CD14-positive monocyte (primary cell): ENCODE measurements at regions not wholly inside any gene's neighbourhood (a gene's known extent, or its start where the extent isn't known, plus 50 kb on each side); places are given as distances from the start of the nearest gene placed in this dataset.

Experiments used
- DNase-seq, 3 donors: peaks; one replicate each; pipeline ENCODE4 v3.0.0-alpha.2; 2011 to 2022
- H2AFZ ChIP-seq: 2 replicates; pipeline ENCODE4 v1.6.0; 2012; ENCODE audit warnings: mild to moderate bottlenecking, low read depth, low read length, inconsistent platforms; ENCODE audit not compliant: insufficient read depth, poor library complexity, severe bottlenecking
- H3K27ac ChIP-seq, 2 donors: 1 replicate in 1 of 2; 2 replicates in 1 of 2; pipeline ENCODE4 v1.5.1; 2012 to 2013; ENCODE audit warnings: low read length in 2 of 2, control low read depth in 1 of 2, inconsistent platforms in 1 of 2, low read depth in 1 of 2, mild to moderate bottlenecking in 1 of 2
- H3K27me3 ChIP-seq, 2 donors: one replicate each; pipeline versions ENCODE4 v1.6.0 to v1.6.1; 2011 to 2013; ENCODE audit warnings: low read length in 2 of 2; ENCODE audit not compliant: control insufficient read depth in 2 of 2, insufficient read depth in 2 of 2
- H3K36me3 ChIP-seq, 2 donors: replicated peaks in 1 of 2; 1 replicate in 1 of 2; 2 replicates in 1 of 2; pipeline versions ENCODE4 v1.5.1 to v1.6.1; 2012 to 2013; ENCODE audit warnings: low read length in 2 of 2, control low read depth in 1 of 2, inconsistent platforms in 1 of 2, mild to moderate bottlenecking in 1 of 2; ENCODE audit not compliant: insufficient read depth in 2 of 2, control insufficient read depth in 1 of 2
- H3K4me1 ChIP-seq, 2 donors: 1 replicate in 1 of 2; 2 replicates in 1 of 2; pipeline versions ENCODE4 v1.5.1 to v1.6.1; 2012 to 2013; ENCODE audit warnings: low read length in 2 of 2, control low read depth in 1 of 2, inconsistent platforms in 1 of 2, mild to moderate bottlenecking in 1 of 2, moderate library complexity in 1 of 2; ENCODE audit not compliant: insufficient read depth in 2 of 2, control insufficient read depth in 1 of 2
- H3K4me2 ChIP-seq: replicated peaks from 2 replicates; pipeline ENCODE3; 2012; ENCODE audit warnings: low read length, moderate library complexity, mild to moderate bottlenecking; ENCODE audit not compliant: poor library complexity, severe bottlenecking; ENCODE audit errors: extremely low read depth
- H3K4me3 ChIP-seq, 3 experiments: fragments of 200-600 bp in 1 of 3; sonication (generic) in 1 of 3; replicated peaks in 1 of 3; 1 replicate in 2 of 3; 2 replicates in 1 of 3; pipeline ENCODE4 v1.5.1; 2011 to 2013; ENCODE audit warnings: low read length in 3 of 3, mild to moderate bottlenecking in 3 of 3, control low read depth in 2 of 3, low read depth in 2 of 3, inconsistent platforms in 1 of 3, moderate library complexity in 1 of 3
- H3K79me2 ChIP-seq: 2 replicates; pipeline ENCODE4 v1.6.0; 2012; ENCODE audit warnings: mild to moderate bottlenecking, control low read depth, inconsistent platforms, low read length, moderate library complexity; ENCODE audit not compliant: insufficient read depth
- H3K9ac ChIP-seq: 2 replicates; pipeline ENCODE4 v1.6.0; 2017; ENCODE audit warnings: low read length, mild to moderate bottlenecking; ENCODE audit not compliant: insufficient read depth, poor library complexity, severe bottlenecking
- H3K9me3 ChIP-seq, 2 donors: replicated peaks in 1 of 2; 1 replicate in 1 of 2; 2 replicates in 1 of 2; pipeline versions ENCODE4 v1.5.1 to v1.6.1; 2012 to 2013; ENCODE audit warnings: low read length in 2 of 2, control low read depth in 1 of 2; ENCODE audit not compliant: control insufficient read depth in 1 of 2, insufficient read depth in 1 of 2
- H4K20me1 ChIP-seq: 2 replicates; pipeline ENCODE4 v1.6.0; 2012; ENCODE audit warnings: mild to moderate bottlenecking, low read length, control low read depth, moderate library complexity; ENCODE audit not compliant: insufficient read depth
- H3K27ac Mint-ChIP-seq, 7 donors: one replicate each; pipeline ENCODE4 v1.8.0; 2020; ENCODE audit warnings: mild to moderate bottlenecking in 7 of 7, mixed read lengths in 7 of 7, moderate library complexity in 6 of 7, inconsistent platforms in 2 of 7
- H3K27me3 Mint-ChIP-seq, 3 donors: one replicate each; pipeline ENCODE4 v1.8.0; 2021 to 2022; ENCODE audit warnings: low read depth in 3 of 3, mild to moderate bottlenecking in 3 of 3, mixed read lengths in 3 of 3, moderate library complexity in 3 of 3, inconsistent platforms in 1 of 3
- H3K36me3 Mint-ChIP-seq, 2 donors: one replicate each; pipeline ENCODE4 v1.8.0; 2020; ENCODE audit warnings: mixed read lengths in 2 of 2, inconsistent platforms in 1 of 2, mild to moderate bottlenecking in 1 of 2
- H3K4me1 Mint-ChIP-seq: one replicate; pipeline ENCODE4 v1.8.0; 2020; ENCODE audit warnings: mild to moderate bottlenecking, mixed read lengths
- H3K4me3 Mint-ChIP-seq, 2 donors: one replicate each; pipeline ENCODE4 v1.8.0; 2020; ENCODE audit warnings: mild to moderate bottlenecking in 2 of 2, mixed read lengths in 2 of 2, moderate library complexity in 1 of 2
- H3K9me3 Mint-ChIP-seq, 7 donors: one replicate each; pipeline ENCODE4 v1.8.0; 2020 to 2022; ENCODE audit warnings: mixed read lengths in 7 of 7, mild to moderate bottlenecking in 6 of 7, moderate library complexity in 6 of 7, inconsistent platforms in 2 of 7
- CTCF ChIP-seq: fragments of 200-600 bp; IDR thresholded peaks from one replicate; pipeline ENCODE4 v1.8.0; 2022; ENCODE audit warnings: antibody characterized with exemption, mild to moderate bottlenecking
- WGBS: methylation state at CpG from one replicate; pipeline ENCODE4 v1.1.5; 2013; ENCODE audit warnings: missing lambda C conversion rate; ENCODE audit not compliant: insufficient coverage; 5-methylcytosine and 5-hydroxymethylcytosine counted together
- intact Hi-C, 2 donors: fragments of 100-400 bp; cut with micrococcal nuclease; formaldehyde crosslinking; loops; one replicate each; pipeline versions ENCODE4 v1.15.0 to v1.15.1; 2023

DNA sequence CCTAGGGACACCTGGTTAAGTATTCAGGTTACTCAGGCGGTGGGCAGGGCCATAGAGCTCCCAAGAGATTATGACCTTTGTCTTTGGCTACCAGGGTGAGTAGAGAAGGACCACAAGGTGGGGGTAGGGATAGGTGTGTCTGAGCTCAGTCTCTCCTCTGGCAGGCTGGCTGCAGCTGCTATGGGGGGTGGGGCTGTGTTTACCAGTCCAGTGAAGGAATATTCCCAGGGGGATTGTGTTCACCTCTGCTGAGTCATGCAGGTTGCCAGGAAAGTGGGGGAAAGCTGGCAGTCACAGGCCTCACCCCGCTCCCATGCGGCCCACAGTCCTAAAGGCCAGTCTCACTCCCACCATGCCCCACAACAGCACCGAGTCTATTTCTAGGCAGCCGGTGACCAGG is 53.6 kb upstream of the POU5F2 start:
- no peak for TF ChIP-seq CTCF
- no peaks in the 10 kb centered on the region for H3K9me3 ChIP-seq
- intact Hi-C loops = loop anchor here in 1 of 2 donors (5.0 kb wide), 1 partner anchor 213 kb away; the partner anchor contains the start of genes NR2F1 and NR2F1-AS1
- H3K27me3 ChIP-seq = no peaks in the 10 kb centered on the region
- H3K27ac ChIP-seq = no peak overlapping the region
- no peak overlapping the region for H2AFZ ChIP-seq
- H3K9ac ChIP-seq = no peak overlapping the region
- H3K4me1 ChIP-seq = no peaks in the 10 kb centered on the region
- H3K36me3 ChIP-seq = no peaks in the 10 kb centered on the region
- no peak overlapping the region for H3K4me3 ChIP-seq
- 95% methylated on average over 5 of the region's 5 CpGs for WGBS
- H3K4me2 ChIP-seq = no peak overlapping the region
- Mint-ChIP-seq H3K4me3 (no peak overlapping the region), H3K36me3 (peaks cover 11 to 15% of the 10 kb centered on the region in 2 donors), H3K4me1 (peaks cover 4% of the 10 kb centered on the region), H3K27ac (peak overlapping the region in 1 of 7 donors; percentile 35), H3K27me3 (peaks cover 0 to 1% (median 1%) of the 10 kb centered on the region in 3 donors), H3K9me3 (no peaks in the 10 kb centered on the region)
- H3K79me2 ChIP-seq = no peaks in the 10 kb centered on the region
- no peaks in the 10 kb centered on the region for H4K20me1 ChIP-seq
- no peak for DNase-seq

DNA sequence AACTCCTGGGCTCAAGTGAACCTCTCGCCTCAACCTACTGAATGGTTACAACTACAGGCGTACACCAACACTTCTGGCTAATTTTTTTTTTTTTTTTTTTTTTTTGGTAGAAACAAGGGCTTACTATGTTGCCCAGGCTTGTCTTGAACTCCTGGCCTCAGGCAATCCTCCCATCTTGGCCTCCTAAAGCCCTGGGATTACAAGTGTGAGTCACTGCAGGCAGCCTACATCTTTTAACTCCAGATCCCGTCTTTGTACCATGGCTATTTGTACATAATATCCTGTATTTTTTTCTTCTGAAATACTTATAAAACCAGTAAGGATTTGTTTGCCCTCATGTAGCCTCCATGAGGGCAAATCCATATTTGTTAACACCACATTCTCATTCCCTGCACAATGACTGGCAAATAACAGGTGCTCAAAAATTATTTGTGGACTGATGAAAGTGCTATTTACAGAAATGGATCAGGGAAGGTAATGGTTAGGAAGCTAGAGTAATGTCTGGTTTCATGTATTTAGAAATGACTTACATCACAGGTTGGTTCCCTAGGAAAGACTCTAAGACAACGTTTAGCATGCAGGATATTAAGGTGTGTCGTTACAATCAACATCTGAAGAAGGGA is 51.9 kb upstream of the POU5F2 start:
- Mint-ChIP-seq H3K4me1 (peaks cover 4% of the 10 kb centered on the region), H3K36me3 (peaks cover 11 to 15% of the 10 kb centered on the region in 2 donors), H3K27me3 (peaks cover 0 to 1% (median 1%) of the 10 kb centered on the region in 3 donors), H3K27ac (no peak overlapping the region), H3K9me3 (no peaks in the 10 kb centered on the region), H3K4me3 (no peak overlapping the region)
- Histone ChIP-seq H3K4me2 (no peak overlapping the region), H3K79me2 (no peaks in the 10 kb centered on the region), H3K36me3 (no peaks in the 10 kb centered on the region), H2AFZ (no peak overlapping the region), H3K27ac (no peak overlapping the region), H3K27me3 (no peaks in the 10 kb centered on the region), H3K4me3 (no peak overlapping the region), H3K4me1 (no peaks in the 10 kb centered on the region), H4K20me1 (no peaks in the 10 kb centered on the region), H3K9me3 (no peaks in the 10 kb centered on the region), H3K9ac (no peak overlapping the region)
- no peak for TF ChIP-seq CTCF
- DNase-seq = no peak
- 76% methylated on average over 2 of the region's 5 CpGs for WGBS
- intact Hi-C loops = no loop called here
